ENCODE measurements at regions not wholly inside any gene's neighbourhood (a gene's known extent, or its start where the extent isn't known, plus 50 kb on each side); places are given as distances from the start of the nearest gene placed in this dataset.

DNA sequence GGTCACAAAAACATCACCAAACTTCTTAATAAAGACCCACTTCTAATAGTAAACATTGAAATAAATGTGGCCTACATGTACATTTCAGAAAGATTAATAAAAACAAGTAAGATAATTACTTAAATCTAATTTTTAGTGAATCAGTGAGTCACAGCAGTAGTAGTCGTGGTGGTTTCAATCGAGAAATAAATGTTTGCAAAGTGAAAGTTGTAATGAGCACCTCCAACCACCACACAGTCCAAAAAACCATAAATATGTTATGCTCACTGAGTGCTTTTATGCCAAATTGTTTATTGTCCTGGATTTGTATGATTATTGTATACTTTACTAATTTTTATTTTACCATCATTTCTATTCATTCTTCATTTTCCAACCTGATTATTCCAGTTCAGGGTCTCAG is 61.8 kb upstream of the SPOPL start:
- Histone ChIP-seq H3K9ac (ENCODE audit: low read depth, low read length, poor library complexity) (no peak overlapping the region), H2BK15ac (ENCODE audit: low read length) (no peak overlapping the region), H3K4ac (ENCODE audit: low read length) (no peak overlapping the region), H3K4me1 (ENCODE audit: control insufficient read depth in 2 of 2, insufficient read depth in 1 of 2, low read depth in 1 of 2, low read length in 2 of 2) (no peaks in the 10 kb centered on the region), H3K79me1 (ENCODE audit: low read depth, low read length) (no peaks in the 10 kb centered on the region), H3K14ac (ENCODE audit: low read length) (no peak overlapping the region), H2AFZ (ENCODE audit: low read length) (no peak overlapping the region), H3K27me3 (ENCODE audit: control insufficient read depth in 3 of 3, insufficient read depth in 3 of 3, low read depth in 1 of 3, low read length in 3 of 3) (no peaks in the 10 kb centered on the region), H3K4me2 (ENCODE audit: insufficient read depth, low read length, poor library complexity, severe bottlenecking) (no peak overlapping the region), H4K8ac (ENCODE audit: low read depth, low read length) (no peak overlapping the region), H2BK120ac (ENCODE audit: low read depth, low read length) (no peak overlapping the region), H2AK5ac (ENCODE audit: low read depth, low read length) (no peak overlapping the region), H3K23ac (ENCODE audit: low read depth, low read length, poor library complexity) (no peak overlapping the region), H3K18ac (ENCODE audit: low read length) (no peak overlapping the region), H2BK5ac (ENCODE audit: low read length) (no peak overlapping the region), H3K4me3 (ENCODE audit: low read length in 2 of 2) (no peak overlapping the region), H3K36me3 (replicated peaks in 1 of 2; ENCODE audit: control insufficient read depth in 2 of 2, insufficient read depth in 2 of 2, low read length in 2 of 2) (no peaks in the 10 kb centered on the region), H4K91ac (ENCODE audit: low read depth, low read length, poor library complexity) (no peak overlapping the region), H3K27ac (replicated peaks; ENCODE audit: low read length) (no peak overlapping the region), H3K9me3 (replicated peaks in 1 of 2; ENCODE audit: control insufficient read depth in 2 of 2, insufficient read depth in 1 of 2, low read depth in 1 of 2, low read length in 2 of 2) (no peaks in the 10 kb centered on the region), H2BK12ac (ENCODE audit: low read length) (no peak overlapping the region)
- no peak for DNase-seq (ENCODE audit: low spot score)
- WGBS, 2 donors (ENCODE audit: extremely low coverage in 2 of 2, insufficient read length in 2 of 2, insufficient replicate concordance in 1 of 2), result no CpG with 5 or more reads among the region's 2 CpGs

DNA sequence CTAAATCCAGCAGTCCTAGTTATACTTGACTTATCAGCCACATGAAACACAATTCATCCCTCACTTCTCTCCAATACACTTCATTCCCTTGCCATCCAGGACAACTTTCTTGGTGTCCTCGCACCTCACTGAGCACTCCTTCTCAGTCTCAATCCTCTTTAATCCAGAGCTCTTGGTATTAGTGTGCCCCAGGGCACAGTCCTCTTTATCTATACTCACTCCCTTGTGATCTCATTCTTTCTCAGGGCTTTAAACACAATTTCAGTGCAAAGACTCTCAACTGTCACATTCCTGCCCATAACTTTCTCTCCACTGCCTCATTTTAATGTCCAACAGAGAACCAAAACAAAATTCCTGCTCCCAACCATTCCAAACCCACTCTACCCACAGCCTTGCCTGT is 60.8 kb upstream of the SPOPL start:
- no CpG with 5 or more reads among the region's 1 CpG for WGBS, 2 donors (ENCODE audit: extremely low coverage in 2 of 2, insufficient read length in 2 of 2, insufficient replicate concordance in 1 of 2)
- no peaks in the 10 kb centered on the region for H3K36me3 ChIP-seq (replicated peaks in 1 of 2; ENCODE audit: control insufficient read depth in 2 of 2, insufficient read depth in 2 of 2, low read length in 2 of 2)
- no peak overlapping the region for H2BK120ac ChIP-seq (ENCODE audit: low read depth, low read length)
- no peaks in the 10 kb centered on the region for H3K27me3 ChIP-seq (ENCODE audit: control insufficient read depth in 3 of 3, insufficient read depth in 3 of 3, low read depth in 1 of 3, low read length in 3 of 3)
- no peak overlapping the region for H2AK5ac ChIP-seq (ENCODE audit: low read depth, low read length)
- H3K23ac ChIP-seq (ENCODE audit: low read depth, low read length, poor library complexity), result no peak overlapping the region
- H4K91ac ChIP-seq (ENCODE audit: low read depth, low read length, poor library complexity), result no peak overlapping the region
- H3K79me1 ChIP-seq (ENCODE audit: low read depth, low read length), result no peaks in the 10 kb centered on the region
- no peak overlapping the region for H2AFZ ChIP-seq (ENCODE audit: low read length)
- no peak overlapping the region for H3K14ac ChIP-seq (ENCODE audit: low read length)
- H3K18ac ChIP-seq (ENCODE audit: low read length), result no peak overlapping the region
- no peak overlapping the region for H3K9ac ChIP-seq (ENCODE audit: low read depth, low read length, poor library complexity)
- no peaks in the 10 kb centered on the region for H3K4me1 ChIP-seq (ENCODE audit: control insufficient read depth in 2 of 2, insufficient read depth in 1 of 2, low read depth in 1 of 2, low read length in 2 of 2)
- H3K4me2 ChIP-seq (ENCODE audit: insufficient read depth, low read length, poor library complexity, severe bottlenecking), result no peak overlapping the region
- no peak overlapping the region for H2BK15ac ChIP-seq (ENCODE audit: low read length)
- no peak overlapping the region for H2BK12ac ChIP-seq (ENCODE audit: low read length)
- no peak for DNase-seq (ENCODE audit: low spot score)
- no peaks in the 10 kb centered on the region for H3K9me3 ChIP-seq (replicated peaks in 1 of 2; ENCODE audit: control insufficient read depth in 2 of 2, insufficient read depth in 1 of 2, low read depth in 1 of 2, low read length in 2 of 2)
- H2BK5ac ChIP-seq (ENCODE audit: low read length), result no peak overlapping the region
- no peak overlapping the region for H3K4me3 ChIP-seq (ENCODE audit: low read length in 2 of 2)
- no peak overlapping the region for H4K8ac ChIP-seq (ENCODE audit: low read depth, low read length)
- no peak overlapping the region for H3K4ac ChIP-seq (ENCODE audit: low read length)
- H3K27ac ChIP-seq (replicated peaks; ENCODE audit: low read length), result no peak overlapping the region

- H3K79me1 ChIP-seq (ENCODE audit: low read depth, low read length), result no peaks in the 10 kb centered on the region
- no peak overlapping the region for H3K14ac ChIP-seq (ENCODE audit: low read length)
- H2BK5ac ChIP-seq (ENCODE audit: low read length), result no peak overlapping the region
- no peak overlapping the region for H4K91ac ChIP-seq (ENCODE audit: low read depth, low read length, poor library complexity)
- H2BK15ac ChIP-seq (ENCODE audit: low read length), result no peak overlapping the region
- no peak overlapping the region for H3K9ac ChIP-seq (ENCODE audit: low read depth, low read length, poor library complexity)
- H3K4me2 ChIP-seq (ENCODE audit: insufficient read depth, low read length, poor library complexity, severe bottlenecking), result no peak overlapping the region
- WGBS, 2 donors (ENCODE audit: extremely low coverage in 2 of 2, insufficient read length in 2 of 2, insufficient replicate concordance in 1 of 2), result no CpG with 5 or more reads among the region's 3 CpGs
- H3K36me3 ChIP-seq (replicated peaks in 1 of 2; ENCODE audit: control insufficient read depth in 2 of 2, insufficient read depth in 2 of 2, low read length in 2 of 2), result no peaks in the 10 kb centered on the region
- no peak overlapping the region for H3K27ac ChIP-seq (replicated peaks; ENCODE audit: low read length)
- H3K23ac ChIP-seq (ENCODE audit: low read depth, low read length, poor library complexity), result no peak overlapping the region
- H3K4me3 ChIP-seq (ENCODE audit: low read length in 2 of 2), result no peak overlapping the region
- no peak overlapping the region for H3K18ac ChIP-seq (ENCODE audit: low read length)
- H2BK12ac ChIP-seq (ENCODE audit: low read length), result no peak overlapping the region
- no peaks in the 10 kb centered on the region for H3K27me3 ChIP-seq (ENCODE audit: control insufficient read depth in 3 of 3, insufficient read depth in 3 of 3, low read depth in 1 of 3, low read length in 3 of 3)
- no peak overlapping the region for H4K8ac ChIP-seq (ENCODE audit: low read depth, low read length)
- no peaks in the 10 kb centered on the region for H3K9me3 ChIP-seq (replicated peaks in 1 of 2; ENCODE audit: control insufficient read depth in 2 of 2, insufficient read depth in 1 of 2, low read depth in 1 of 2, low read length in 2 of 2)
- no peak overlapping the region for H3K4ac ChIP-seq (ENCODE audit: low read length)
- H3K4me1 ChIP-seq (ENCODE audit: control insufficient read depth in 2 of 2, insufficient read depth in 1 of 2, low read depth in 1 of 2, low read length in 2 of 2), result no peaks in the 10 kb centered on the region
- no peak overlapping the region for H2AK5ac ChIP-seq (ENCODE audit: low read depth, low read length)
- no peak overlapping the region for H2AFZ ChIP-seq (ENCODE audit: low read length)
- H2BK120ac ChIP-seq (ENCODE audit: low read depth, low read length), result no peak overlapping the region
- DNase-seq (ENCODE audit: low spot score), result no peak
Observed at GRCh38 chr2:138441916-138442315, 59.7 kb upstream of the SPOPL start.

GRCh38 chr2:138444411-138444810 is 57.2 kb upstream of the SPOPL start:
- H2BK15ac ChIP-seq (ENCODE audit: low read length), result no peak overlapping the region
- no peak overlapping the region for H3K18ac ChIP-seq (ENCODE audit: low read length)
- H3K27ac ChIP-seq (replicated peaks; ENCODE audit: low read length), result no peak overlapping the region
- no peak overlapping the region for H3K4me2 ChIP-seq (ENCODE audit: insufficient read depth, low read length, poor library complexity, severe bottlenecking)
- H3K9me3 ChIP-seq (replicated peaks in 1 of 2; ENCODE audit: control insufficient read depth in 2 of 2, insufficient read depth in 1 of 2, low read depth in 1 of 2, low read length in 2 of 2), result no peaks in the 10 kb centered on the region
- H3K14ac ChIP-seq (ENCODE audit: low read length), result no peak overlapping the region
- no peak overlapping the region for H3K23ac ChIP-seq (ENCODE audit: low read depth, low read length, poor library complexity)
- H3K4me1 ChIP-seq (ENCODE audit: control insufficient read depth in 2 of 2, insufficient read depth in 1 of 2, low read depth in 1 of 2, low read length in 2 of 2), result peaks cover 0 to 5% of the 10 kb centered on the region in 2 donors
- H2BK12ac ChIP-seq (ENCODE audit: low read length), result no peak overlapping the region
- no peaks in the 10 kb centered on the region for H3K27me3 ChIP-seq (ENCODE audit: control insufficient read depth in 3 of 3, insufficient read depth in 3 of 3, low read depth in 1 of 3, low read length in 3 of 3)
- H3K36me3 ChIP-seq (replicated peaks in 1 of 2; ENCODE audit: control insufficient read depth in 2 of 2, insufficient read depth in 2 of 2, low read length in 2 of 2), result no peaks in the 10 kb centered on the region
- no CpG with 5 or more reads among the region's 4 CpGs for WGBS, 2 donors (ENCODE audit: extremely low coverage in 2 of 2, insufficient read length in 2 of 2, insufficient replicate concordance in 1 of 2)
- no peak for DNase-seq (ENCODE audit: low spot score)
- no peak overlapping the region for H3K4me3 ChIP-seq (ENCODE audit: low read length in 2 of 2)
- H4K91ac ChIP-seq (ENCODE audit: low read depth, low read length, poor library complexity), result no peak overlapping the region
- H2AFZ ChIP-seq (ENCODE audit: low read length), result no peak overlapping the region
- no peak overlapping the region for H2BK5ac ChIP-seq (ENCODE audit: low read length)
- no peak overlapping the region for H3K9ac ChIP-seq (ENCODE audit: low read depth, low read length, poor library complexity)
- no peak overlapping the region for H2BK120ac ChIP-seq (ENCODE audit: low read depth, low read length)
- H4K8ac ChIP-seq (ENCODE audit: low read depth, low read length), result no peak overlapping the region
- no peak overlapping the region for H3K4ac ChIP-seq (ENCODE audit: low read length)
- H2AK5ac ChIP-seq (ENCODE audit: low read depth, low read length), result no peak overlapping the region
- no peaks in the 10 kb centered on the region for H3K79me1 ChIP-seq (ENCODE audit: low read depth, low read length)

Measured in neuronal stem cell (in vitro differentiated cells).